Epithelial cell of prostate (primary cell): ENCODE measurements at regions not wholly inside any gene's neighbourhood (a gene's known extent, or its start where the extent isn't known, plus 50 kb on each side); places are given as distances from the start of the nearest gene placed in this dataset.

ENCODE experiments used
- DNase-seq: peaks from one replicate; pipeline ENCODE4 v3.0.0-alpha.2; 2011; ENCODE audit warnings: low read depth, low spot score
- H3K27ac ChIP-seq: fragments of 450-650 bp; 2 replicates; pipeline ENCODE4 v1.5.1; 2017; ENCODE audit warnings: mild to moderate bottlenecking

- H3K27ac ChIP-seq = peak overlapping the region; percentile 45
- DNase-seq = no peak
Measured at GRCh38 chr7:46192271-46192670, 271.2 kb upstream of the IGFBP3 start.

GRCh38 chr7:46191776-46192175, 270.7 kb upstream of the IGFBP3 start:
- peak overlapping the region; percentile 45 for H3K27ac ChIP-seq
- no peak for DNase-seq

GRCh38 chr7:46191296-46191695, 270.2 kb upstream of the IGFBP3 start:
- peak overlapping the region; percentile 45 for H3K27ac ChIP-seq
- no peak for DNase-seq

GRCh38 chr7:46189255-46189790, 268.3 kb upstream of the IGFBP3 start:
- DNase-seq = no peak
- H3K27ac ChIP-seq = no peak overlapping the region

- H3K27ac ChIP-seq = no peak overlapping the region
- no peak for DNase-seq
Measured at GRCh38 chr7:46186131-46186530, 265.1 kb upstream of the IGFBP3 start.

GRCh38 chr7:46179061-46179610, 258.1 kb upstream of the IGFBP3 start:
- DNase-seq = no peak
- no peak overlapping the region for H3K27ac ChIP-seq

GRCh38 chr7:46178661-46179060, 257.6 kb upstream of the IGFBP3 start:
- no peak for DNase-seq
- no peak overlapping the region for H3K27ac ChIP-seq

- DNase-seq = no peak
- H3K27ac ChIP-seq = no peak overlapping the region
Measured at GRCh38 chr7:46177821-46178220, 256.7 kb upstream of the IGFBP3 start.

GRCh38 chr7:46175221-46175620, 254.1 kb upstream of the IGFBP3 start:
- no peak overlapping the region for H3K27ac ChIP-seq
- no peak for DNase-seq

- no peak for DNase-seq
- H3K27ac ChIP-seq = no peak overlapping the region
Measured at GRCh38 chr7:46174196-46174580, 253.1 kb upstream of the IGFBP3 start.

GRCh38 chr7:46173476-46174195, 252.6 kb upstream of the IGFBP3 start:
- H3K27ac ChIP-seq = no peak overlapping the region
- no peak for DNase-seq

- DNase-seq = no peak
- H3K27ac ChIP-seq = no peak overlapping the region
Measured at GRCh38 chr7:46170792-46171191, 249.7 kb upstream of the IGFBP3 start.

GRCh38 chr7:46170021-46170420, 248.9 kb upstream of the IGFBP3 start:
- no peak for DNase-seq
- H3K27ac ChIP-seq = no peak overlapping the region

- DNase-seq = no peak
- H3K27ac ChIP-seq = no peak overlapping the region
Measured at GRCh38 chr7:46169384-46169755, 248.3 kb upstream of the IGFBP3 start.

GRCh38 chr7:46168671-46169383, 247.8 kb upstream of the IGFBP3 start:
- DNase-seq = peak; percentile 76
- H3K27ac ChIP-seq = peak overlapping the region; percentile 8

GRCh38 chr7:46168231-46168630, 247.2 kb upstream of the IGFBP3 start:
- DNase-seq = no peak
- peak overlapping the region; percentile 8 for H3K27ac ChIP-seq

GRCh38 chr7:46165276-46165675, 244.2 kb upstream of the IGFBP3 start:
- no peak for DNase-seq
- no peak overlapping the region for H3K27ac ChIP-seq

GRCh38 chr7:46164629-46165028, 243.6 kb upstream of the IGFBP3 start:
- DNase-seq = no peak
- no peak overlapping the region for H3K27ac ChIP-seq

GRCh38 chr7:46163246-46163645, 242.2 kb upstream of the IGFBP3 start:
- no peak overlapping the region for H3K27ac ChIP-seq

GRCh38 chr7:46162609-46163008, 241.5 kb upstream of the IGFBP3 start:
- DNase-seq = no peak
- H3K27ac ChIP-seq = no peak overlapping the region

More at GRCh38 chr7:46163246-46163645, 242.2 kb upstream of the IGFBP3 start:
- no peak for DNase-seq

- peak overlapping the region; percentile 22 for H3K27ac ChIP-seq
- peak; percentile 76 for DNase-seq
Measured at GRCh38 chr7:46160861-46161260, 239.8 kb upstream of the IGFBP3 start.
